DMS53 (cell line): ENCODE measurements at regions not wholly inside any gene's neighbourhood (a gene's known extent, or its start where the extent isn't known, plus 50 kb on each side); places are given as distances from the start of the nearest gene placed in this dataset.
"Not testable (repeated sequence)": the region's sequence is repeated elsewhere in the genome, so short reads cannot be mapped to it uniquely, and the experiment has no call there.

Source experiments
- DNase-seq: peaks from one replicate; lab custom pipeline; 2025; lab: John Stamatoyannopoulos, UW

GRCh38 chr12:71299541-71300376 lies 139.8 kb upstream of the LGR5 start:
- no peak for DNase-seq

- no peak for DNase-seq
These were observed 140.1 kb upstream of the TSPAN8 start for GRCh38 chr12:71297930-71298329.

- DNase-seq, result no peak
These were observed 138.2 kb upstream of the TSPAN8 start for GRCh38 chr12:71295953-71296352.

- DNase-seq, result no peak
These were observed 133.9 kb upstream of the TSPAN8 start for GRCh38 chr12:71291746-71292145.

- no peak for DNase-seq
These were observed 126.1 kb upstream of the TSPAN8 start for GRCh38 chr12:71283883-71284282.

- no peak for DNase-seq
These were observed 125.1 kb upstream of the TSPAN8 start for GRCh38 chr12:71282925-71283324.

GRCh38 chr12:71282020-71282419 lies 124.2 kb upstream of the TSPAN8 start:
- no peak for DNase-seq

- DNase-seq, result no peak
These were observed 123.6 kb upstream of the TSPAN8 start for GRCh38 chr12:71281425-71281824.

GRCh38 chr12:71277866-71278265 lies 120.1 kb upstream of the TSPAN8 start:
- no peak for DNase-seq

- no peak for DNase-seq
These were observed 118.7 kb upstream of the TSPAN8 start for GRCh38 chr12:71276541-71276940.

- DNase-seq, result not testable (repeated sequence)
These were observed 113.0 kb upstream of the TSPAN8 start for GRCh38 chr12:71270794-71271193.

GRCh38 chr12:71270057-71270456 lies 112.3 kb upstream of the TSPAN8 start:
- no peak for DNase-seq

- DNase-seq, result no peak
These were observed 111.4 kb upstream of the TSPAN8 start for GRCh38 chr12:71269281-71269598.

- DNase-seq, result no peak
These were observed 110.9 kb upstream of the TSPAN8 start for GRCh38 chr12:71268598-71269280.

GRCh38 chr12:71266606-71267005 lies 108.8 kb upstream of the TSPAN8 start:
- no peak for DNase-seq

GRCh38 chr12:71265731-71266130 lies 107.9 kb upstream of the TSPAN8 start:
- not testable (repeated sequence) for DNase-seq

- DNase-seq, result no peak
These were observed 104.7 kb upstream of the TSPAN8 start for GRCh38 chr12:71262466-71262865.

GRCh38 chr12:71252473-71252872 lies 94.7 kb upstream of the TSPAN8 start:
- DNase-seq, result no peak

GRCh38 chr12:71250166-71250565 lies 92.4 kb upstream of the TSPAN8 start:
- no peak for DNase-seq

GRCh38 chr12:71243370-71243769 lies 85.6 kb upstream of the TSPAN8 start:
- DNase-seq, result no peak

GRCh38 chr12:71242511-71242910 lies 84.7 kb upstream of the TSPAN8 start:
- no peak for DNase-seq

GRCh38 chr12:71240946-71241345 lies 83.1 kb upstream of the TSPAN8 start:
- DNase-seq, result no peak

GRCh38 chr12:71239731-71240130 lies 81.9 kb upstream of the TSPAN8 start:
- no peak for DNase-seq

- no peak for DNase-seq
These were observed 79.3 kb upstream of the TSPAN8 start for GRCh38 chr12:71237128-71237527.
